H1 (cell line): ENCODE measurements at regions not wholly inside any gene's neighbourhood (a gene's known extent, or its start where the extent isn't known, plus 50 kb on each side); places are given as distances from the start of the nearest gene placed in this dataset.

ENCODE experiments used
- CTCF ChIA-PET: fragments of 300-600 bp; sonication (Branson Sonifier 250); formaldehyde crosslinking; loops from one replicate; lab custom pipeline; 2021; ENCODE audit not compliant: partially characterized antibody; lab: Charles Lee
- POLR2A ChIA-PET: fragments of 300-600 bp; sonication (Branson Sonifier 250); formaldehyde crosslinking; loops from one replicate; lab custom pipeline; 2021; ENCODE audit warnings: inconsistent platforms; ENCODE audit not compliant: partially characterized antibody; lab: Charles Lee
- DNase-seq, 2 experiments: peaks; one replicate each; pipeline versions ENCODE4 v3.0.0 to v3.0.0-alpha.2; 2010 to 2022; ENCODE audit warnings: low spot score in 2 of 2, low read depth in 1 of 2, mixed read lengths in 1 of 2
- FAIRE-seq: peaks from 2 replicates; lab custom pipeline; 2011; peaks lifted over from hg19 to GRCh38; lab: Jason Lieb, UNC
- H2AFZ ChIP-seq: 2 replicates; pipeline ENCODE4 v1.8.1; 2012; ENCODE audit warnings: low read length, inconsistent platforms
- H2AK5ac ChIP-seq: 2 replicates; pipeline ENCODE4 v1.6.1; 2013; ENCODE audit warnings: low read depth, low read length
- H2BK120ac ChIP-seq: replicated peaks from 2 replicates; pipeline ENCODE3; 2013; ENCODE audit warnings: low read depth, low read length, inconsistent platforms
- H2BK12ac ChIP-seq: 2 replicates; pipeline ENCODE4 v1.6.1; 2013; ENCODE audit warnings: low read depth, low read length
- H2BK15ac ChIP-seq: 2 replicates; pipeline ENCODE4 v1.6.1; 2013; ENCODE audit warnings: low read length
- H2BK20ac ChIP-seq: 2 replicates; pipeline ENCODE4 v1.6.1; 2013; ENCODE audit warnings: low read length
- H2BK5ac ChIP-seq: 2 replicates; pipeline ENCODE4 v1.6.1; 2013; ENCODE audit warnings: low read depth, low read length
- H3K14ac ChIP-seq: 2 replicates; pipeline ENCODE4 v1.6.1; 2013; ENCODE audit warnings: inconsistent platforms; ENCODE audit not compliant: insufficient read length
- H3K18ac ChIP-seq: 2 replicates; pipeline ENCODE4 v1.6.1; 2013; ENCODE audit warnings: low read length; ENCODE audit errors: extremely low read depth
- H3K23ac ChIP-seq: 2 replicates; pipeline ENCODE4 v1.6.1; 2013; ENCODE audit warnings: inconsistent platforms; ENCODE audit not compliant: insufficient read length
- H3K23me2 ChIP-seq: 2 replicates; pipeline ENCODE4 v1.6.1; 2013; ENCODE audit warnings: low read depth, low read length
- H3K27ac ChIP-seq: 2 replicates; pipeline ENCODE4 v1.6.1; 2011; ENCODE audit warnings: low read depth, low read length, inconsistent platforms
- H3K27me3 ChIP-seq, 4 experiments: replicated peaks in 1 of 4; 1 replicate in 1 of 4; 2 replicates in 3 of 4; pipeline versions ENCODE4 v1.6.1 to v1.8.1; 2011 to 2013; ENCODE audit warnings: low read length in 3 of 4, mild to moderate bottlenecking in 3 of 4, inconsistent platforms in 2 of 4, mixed read lengths in 2 of 4, moderate library complexity in 1 of 4; ENCODE audit not compliant: control insufficient read depth in 3 of 4, insufficient read depth in 3 of 4; ENCODE audit errors: extremely low read depth in 1 of 4
- H3K36me3 ChIP-seq, 4 experiments: 2 replicates each; pipeline versions ENCODE4 v1.6.1 to v1.8.1; 2011 to 2013; ENCODE audit warnings: mild to moderate bottlenecking in 4 of 4, low read length in 3 of 4, moderate library complexity in 2 of 4, control low read depth in 1 of 4, inconsistent platforms in 1 of 4; ENCODE audit not compliant: insufficient read depth in 4 of 4, control insufficient read depth in 2 of 4
- H3K4ac ChIP-seq: replicated peaks from 2 replicates; pipeline ENCODE3; 2013; ENCODE audit warnings: low read length, low read depth, mixed read lengths, inconsistent platforms; ENCODE audit not compliant: insufficient read length
- H3K4me1 ChIP-seq, 4 experiments: replicated peaks in 1 of 4; 1 replicate in 1 of 4; 2 replicates in 3 of 4; pipeline versions ENCODE4 v1.6.1 to v1.8.1; 2011 to 2013; ENCODE audit warnings: low read length in 3 of 4, inconsistent platforms in 2 of 4, mixed read lengths in 1 of 4; ENCODE audit not compliant: insufficient read depth in 4 of 4, control insufficient read depth in 3 of 4
- H3K4me2 ChIP-seq, 2 experiments: 2 replicates each; pipeline versions ENCODE4 v1.6.1 to v1.8.1; 2011 to 2013; ENCODE audit warnings: low read depth in 2 of 2, low read length in 2 of 2, control low read depth in 1 of 2, inconsistent platforms in 1 of 2, mild to moderate bottlenecking in 1 of 2; ENCODE audit not compliant: insufficient read depth in 1 of 2
- H3K4me3 ChIP-seq, 4 experiments: fragments of 200-600, 300-600 bp in 1 of 4; sonication (generic), shearing (Covaris generic), sonication (Bioruptor Twin) in 1 of 4; 2 replicates each; pipeline versions ENCODE4 v1.5.1 to v1.8.1; 2011 to 2016; ENCODE audit warnings: low read length in 4 of 4, low read depth in 3 of 4, control low read depth in 2 of 4, inconsistent platforms in 2 of 4, mild to moderate bottlenecking in 2 of 4, mixed read lengths in 1 of 4, moderate library complexity in 1 of 4; ENCODE audit not compliant: insufficient read depth in 2 of 4; ENCODE audit errors: extremely low read depth in 1 of 4
- H3K56ac ChIP-seq: replicated peaks from 2 replicates; pipeline ENCODE3; 2013; ENCODE audit warnings: low read depth, mild to moderate bottlenecking, mixed read lengths, low read length, inconsistent platforms; ENCODE audit not compliant: insufficient read length
- H3K79me1 ChIP-seq: 2 replicates; pipeline ENCODE4 v1.6.1; 2013; ENCODE audit warnings: low read depth, low read length, control low read depth
- H3K79me2 ChIP-seq, 2 experiments: 2 replicates each; pipeline versions ENCODE4 v1.6.1 to v1.8.1; 2012 to 2013; ENCODE audit warnings: low read length in 2 of 2, mild to moderate bottlenecking in 2 of 2, inconsistent platforms in 1 of 2; ENCODE audit not compliant: insufficient read depth in 2 of 2, control insufficient read depth in 1 of 2
- H3K9ac ChIP-seq, 4 experiments: replicated peaks in 1 of 4; 1 replicate in 1 of 4; 2 replicates in 3 of 4; pipeline versions ENCODE4 v1.6.1 to v1.8.1; 2011 to 2013; ENCODE audit warnings: low read depth in 3 of 4, low read length in 3 of 4, control low read depth in 2 of 4, mild to moderate bottlenecking in 2 of 4, moderate library complexity in 2 of 4, inconsistent platforms in 1 of 4; ENCODE audit errors: extremely low read depth in 1 of 4
- H3K9me3 ChIP-seq, 2 experiments: 2 replicates each; pipeline versions ENCODE4 v1.6.1 to v1.8.1; 2012 to 2013; ENCODE audit warnings: mild to moderate bottlenecking in 2 of 2, moderate library complexity in 2 of 2, control low read depth in 1 of 2, inconsistent platforms in 1 of 2, low read depth in 1 of 2, low read length in 1 of 2, mixed read lengths in 1 of 2; ENCODE audit not compliant: insufficient read depth in 2 of 2
- H4K20me1 ChIP-seq, 2 experiments: replicated peaks in 1 of 2; 2 replicates each; pipeline versions ENCODE3 to v1.8.1; 2011 to 2013; ENCODE audit warnings: inconsistent platforms in 2 of 2, low read length in 2 of 2, mild to moderate bottlenecking in 1 of 2; ENCODE audit not compliant: insufficient read depth in 2 of 2, control insufficient read depth in 1 of 2
- H4K5ac ChIP-seq: 2 replicates; pipeline ENCODE4 v1.6.1; 2013; ENCODE audit warnings: low read length, low read depth, mixed read lengths, inconsistent platforms; ENCODE audit not compliant: insufficient read length
- H4K8ac ChIP-seq: 2 replicates; pipeline ENCODE4 v1.8.0; 2013; ENCODE audit warnings: mild to moderate bottlenecking, moderate library complexity, low read length, inconsistent platforms; ENCODE audit not compliant: insufficient read depth; ENCODE audit errors: extremely low read depth
- H4K91ac ChIP-seq: replicated peaks from 2 replicates; pipeline ENCODE3; 2013; ENCODE audit warnings: low read length, mixed read lengths, inconsistent platforms; ENCODE audit not compliant: insufficient read length
- CREB1 ChIP-seq: IDR thresholded peaks from 2 replicates; pipeline ENCODE4 v1.6.1; 2012; ENCODE audit warnings: inconsistent platforms
- EGR1 ChIP-seq: IDR thresholded peaks from 2 replicates; pipeline ENCODE4 v1.6.1; 2011; ENCODE audit warnings: low read depth, low read length, borderline replicate concordance
- GTF2F1 ChIP-seq: IDR thresholded peaks from 2 replicates; pipeline ENCODE4 v1.6.1; 2012; ENCODE audit warnings: low read depth, low read length, improper control_type of control experiment, borderline replicate concordance
- KDM1A ChIP-seq: fragments of 200-600, 300-600 bp; sonication (generic); IDR thresholded peaks from 2 replicates; pipeline ENCODE4 v1.7.1; 2016; ENCODE audit warnings: mild to moderate bottlenecking, low read length, borderline replicate concordance
- NANOG ChIP-seq: IDR thresholded peaks from 2 replicates; pipeline ENCODE4 v1.6.1; 2011; ENCODE audit warnings: low read length, low read depth, mild to moderate bottlenecking, inconsistent platforms; ENCODE audit not compliant: insufficient read depth, poor library complexity, severe bottlenecking
- PHF8 ChIP-seq: fragments of 200-600 bp; sonication (generic); conservative IDR thresholded peaks from 2 replicates; pipeline ENCODE4 v1.7.1; 2012; ENCODE audit warnings: low read depth, mild to moderate bottlenecking, inconsistent platforms, low read length, moderate library complexity
- SIN3A ChIP-seq, 2 experiments: IDR thresholded peaks in 1 of 2; conservative IDR thresholded peaks in 1 of 2; 2 replicates each; pipeline ENCODE4 v1.6.1; 2011 to 2012; ENCODE audit warnings: low read length in 2 of 2, improper control_type of control experiment in 1 of 2, low read depth in 1 of 2, mild to moderate bottlenecking in 1 of 2
- TCF12 ChIP-seq: IDR thresholded peaks from 2 replicates; pipeline ENCODE4 v1.6.1; 2011; ENCODE audit warnings: low read depth, mild to moderate bottlenecking, low read length
- TEAD4 ChIP-seq: IDR thresholded peaks from 2 replicates; pipeline ENCODE4 v1.6.1; 2012; ENCODE audit warnings: low read depth, low read length, inconsistent platforms, mixed read lengths
- WGBS, 2 experiments: shearing (Covaris generic) in 1 of 2; methylation state at CpG; one replicate each; pipeline versions ENCODE4 v1.1.6 to v1.1.7; 2013 to 2015; ENCODE audit warnings: low lambda C conversion rate in 2 of 2, mixed read lengths in 2 of 2, inconsistent platforms in 1 of 2, low coverage in 1 of 2, missing lambda C conversion rate in 1 of 2; ENCODE audit not compliant: insufficient replicate concordance in 2 of 2, insufficient coverage in 1 of 2, insufficient read length in 1 of 2; ENCODE audit errors: extremely low coverage in 1 of 2, missing lambda C conversion rate in 1 of 2; 5-methylcytosine and 5-hydroxymethylcytosine counted together

- Histone ChIP-seq H2BK5ac (no peak overlapping the region; the same call in 1 of the 2 replicates), H3K23me2 (peaks cover 2% of the 10 kb centered on the region; the same call in 1 of the 2 replicates), H3K18ac (no peak overlapping the region), H3K9ac (no peak overlapping the region), H2AFZ (no peak overlapping the region), H3K27me3 (no peaks in the 10 kb centered on the region), H3K4me1 (peaks cover 2 to 8% (median 3%) of the 10 kb centered on the region in 4 experiments; a peak in 4 of 7 replicates), H3K9me3 (no peaks in the 10 kb centered on the region), H4K20me1 (no peaks in the 10 kb centered on the region), H3K23ac (no peak overlapping the region), H2BK120ac (no peak overlapping the region), H3K4ac (peak overlapping the region; percentile 59), H2AK5ac (no peak overlapping the region), H2BK20ac (no peak overlapping the region), H3K4me2 (peak overlapping the region in 1 of 2 experiments; percentile 18; a peak in 1 of 4 replicates), H3K79me1 (no peaks in the 10 kb centered on the region), H2BK15ac (no peak overlapping the region), H3K14ac (no peak overlapping the region), H3K27ac (no peak overlapping the region), H4K8ac (no peak overlapping the region), H3K56ac (no peak overlapping the region), H3K36me3 (no peaks in the 10 kb centered on the region), H3K4me3 (no peak overlapping the region), H4K91ac (no peak overlapping the region), H3K79me2 (no peaks in the 10 kb centered on the region), H4K5ac (no peak overlapping the region), H2BK12ac (0 out of 2 replicates have a peak overlapping the region, but pooled peaks have one; percentile 20)
- no peak for DNase-seq
- POLR2A ChIA-PET = interaction anchor here (1.5 to 6.5 kb wide), 2 partner anchors 196 to 204 kb away, joined by 4 to 50 read pairs; partner anchors contain the start of gene SSTR1
- CTCF ChIA-PET = interaction anchor here (1.1 to 2.0 kb wide), 4 partner anchors 10 to 18 kb away, joined by 3 to 7 read pairs (median 4); no protein-coding TSS in a partner anchor
- no peak for FAIRE-seq
- TF ChIP-seq EGR1 (no peak), SIN3A (conservative IDR thresholded peaks at IDR 0.05 in 1 of 2, IDR thresholded peaks at IDR 0.05 in 1 of 2; ENCODE audit: low read depth in 1 of 2, low read length in 2 of 2) (no peak), PHF8 (no peak), GTF2F1 (no peak), NANOG (no peak), TEAD4 (0 out of 2 replicates have a peak, but pooled peaks have one; percentile 11), KDM1A (peak; percentile 57), CREB1 (no peak), TCF12 (no peak)
- 69 to 100% methylated on average over 1 to 7 of the region's 7 CpGs for WGBS, 2 experiments
These were observed 203.7 kb upstream of the SSTR1 start for GRCh38 chr14:38003746-38004609.
